Skeletal muscle tissue (tissue), 3 donors: ENCODE measurements at regions not wholly inside any gene's neighbourhood (a gene's known extent, or its start where the extent isn't known, plus 50 kb on each side); places are given as distances from the start of the nearest gene placed in this dataset.

ENCODE experiments used
- H3K27ac ChIP-seq: one replicate; pipeline ENCODE4 v1.7.0; 2013; ENCODE audit warnings: mild to moderate bottlenecking, low read depth, low read length, inconsistent platforms
- H3K27me3 ChIP-seq, 3 donors: one replicate each; pipeline ENCODE4 v1.7.0; 2013; ENCODE audit warnings: low read length in 3 of 3; ENCODE audit not compliant: control insufficient read depth in 3 of 3, insufficient read depth in 3 of 3
- H3K36me3 ChIP-seq, 3 donors: one replicate each; pipeline ENCODE4 v1.7.0; 2013; ENCODE audit warnings: low read length in 3 of 3; ENCODE audit not compliant: control insufficient read depth in 3 of 3, insufficient read depth in 3 of 3
- H3K4me1 ChIP-seq, 3 donors: one replicate each; pipeline ENCODE4 v1.7.0; 2013; ENCODE audit warnings: low read length in 3 of 3, mild to moderate bottlenecking in 3 of 3; ENCODE audit not compliant: control insufficient read depth in 3 of 3, insufficient read depth in 3 of 3
- H3K4me3 ChIP-seq, 3 donors: one replicate each; pipeline ENCODE4 v1.7.0; 2013; ENCODE audit warnings: low read length in 3 of 3
- H3K9ac ChIP-seq, 3 donors: one replicate each; pipeline ENCODE4 v1.7.0; 2013; ENCODE audit warnings: low read length in 3 of 3, mild to moderate bottlenecking in 3 of 3, moderate library complexity in 2 of 3, low read depth in 1 of 3
- H3K9me3 ChIP-seq, 3 donors: one replicate each; pipeline ENCODE4 v1.7.0; 2013; ENCODE audit warnings: low read length in 3 of 3; ENCODE audit not compliant: control insufficient read depth in 3 of 3
- donor health status: Osteomylitis.

- H3K36me3 ChIP-seq: no peaks in the 10 kb centered on the region
- no peaks in the 10 kb centered on the region for H3K27me3 ChIP-seq
- no peak overlapping the region for H3K9ac ChIP-seq
- no peaks in the 10 kb centered on the region for H3K9me3 ChIP-seq
- no peaks in the 10 kb centered on the region for H3K4me1 ChIP-seq
- no peak overlapping the region for H3K4me3 ChIP-seq
- H3K27ac ChIP-seq: no peak overlapping the region
Observed at GRCh38 chr6:126419901-126420300, 80.0 kb downstream of the CENPW start.

- Histone ChIP-seq H3K4me1 (no peaks in the 10 kb centered on the region), H3K36me3 (no peaks in the 10 kb centered on the region), H3K27ac (no peak overlapping the region), H3K9me3 (no peaks in the 10 kb centered on the region), H3K4me3 (no peak overlapping the region), H3K9ac (no peak overlapping the region), H3K27me3 (no peaks in the 10 kb centered on the region)
Observed at GRCh38 chr6:126422912-126423311, 83.0 kb downstream of the CENPW start.

- Histone ChIP-seq H3K9me3 (no peaks in the 10 kb centered on the region), H3K4me1 (no peaks in the 10 kb centered on the region)
Observed at GRCh38 chr6:126427713-126428112, 87.8 kb downstream of the CENPW start.

GRCh38 chr6:126429866-126430265 lies 90.0 kb downstream of the CENPW start:
- Histone ChIP-seq H3K4me1 (no peaks in the 10 kb centered on the region), H3K9ac (no peak overlapping the region), H3K36me3 (no peaks in the 10 kb centered on the region), H3K27ac (no peak overlapping the region), H3K9me3 (no peaks in the 10 kb centered on the region), H3K4me3 (no peak overlapping the region), H3K27me3 (no peaks in the 10 kb centered on the region)

More at GRCh38 chr6:126427713-126428112, 87.8 kb downstream of the CENPW start:
- Histone ChIP-seq H3K36me3 (no peaks in the 10 kb centered on the region), H3K27ac (no peak overlapping the region), H3K9ac (no peak overlapping the region), H3K4me3 (no peak overlapping the region), H3K27me3 (no peaks in the 10 kb centered on the region)

GRCh38 chr6:126432564-126432963 lies 92.6 kb downstream of the CENPW start:
- H3K27ac ChIP-seq: no peak overlapping the region

GRCh38 chr6:126433927-126434326 lies 94.0 kb downstream of the CENPW start:
- Histone ChIP-seq H3K9ac (no peak overlapping the region), H3K36me3 (no peaks in the 10 kb centered on the region), H3K9me3 (no peaks in the 10 kb centered on the region), H3K27me3 (no peaks in the 10 kb centered on the region), H3K4me1 (no peaks in the 10 kb centered on the region), H3K4me3 (no peak overlapping the region), H3K27ac (no peak overlapping the region)

More at GRCh38 chr6:126432564-126432963, 92.6 kb downstream of the CENPW start:
- Histone ChIP-seq H3K9me3 (no peaks in the 10 kb centered on the region), H3K27me3 (no peaks in the 10 kb centered on the region), H3K36me3 (no peaks in the 10 kb centered on the region), H3K4me3 (no peak overlapping the region), H3K9ac (no peak overlapping the region), H3K4me1 (no peaks in the 10 kb centered on the region)

GRCh38 chr6:126437205-126437604 lies 97.3 kb downstream of the CENPW start:
- no peak overlapping the region for H3K4me3 ChIP-seq
- no peaks in the 10 kb centered on the region for H3K9me3 ChIP-seq
- no peaks in the 10 kb centered on the region for H3K27me3 ChIP-seq
- H3K4me1 ChIP-seq: no peaks in the 10 kb centered on the region
- H3K27ac ChIP-seq: no peak overlapping the region
- H3K9ac ChIP-seq: no peak overlapping the region
- H3K36me3 ChIP-seq: no peaks in the 10 kb centered on the region

GRCh38 chr6:126439040-126439439 lies 99.1 kb downstream of the CENPW start:
- Histone ChIP-seq H3K9ac (no peak overlapping the region), H3K36me3 (no peaks in the 10 kb centered on the region), H3K27ac (no peak overlapping the region), H3K4me3 (no peak overlapping the region), H3K9me3 (no peaks in the 10 kb centered on the region), H3K4me1 (no peaks in the 10 kb centered on the region), H3K27me3 (no peaks in the 10 kb centered on the region)

GRCh38 chr6:126440923-126441322 lies 101.0 kb downstream of the CENPW start:
- H3K27me3 ChIP-seq: no peaks in the 10 kb centered on the region
- no peaks in the 10 kb centered on the region for H3K36me3 ChIP-seq
- H3K9me3 ChIP-seq: no peaks in the 10 kb centered on the region
- no peak overlapping the region for H3K4me3 ChIP-seq
- no peaks in the 10 kb centered on the region for H3K4me1 ChIP-seq
- H3K9ac ChIP-seq: no peak overlapping the region
- no peak overlapping the region for H3K27ac ChIP-seq

- Histone ChIP-seq H3K4me1 (no peaks in the 10 kb centered on the region), H3K4me3 (no peak overlapping the region), H3K9me3 (no peaks in the 10 kb centered on the region), H3K36me3 (no peaks in the 10 kb centered on the region), H3K27me3 (no peaks in the 10 kb centered on the region), H3K9ac (no peak overlapping the region), H3K27ac (no peak overlapping the region)
Observed at GRCh38 chr6:126444659-126445273, 104.9 kb downstream of the CENPW start.
